Smooth muscle cell of the brain vasculature (primary cell): ENCODE measurements at regions not wholly inside any gene's neighbourhood (a gene's known extent, or its start where the extent isn't known, plus 50 kb on each side); places are given as distances from the start of the nearest gene placed in this dataset.

Experiments used
- DNase-seq: peaks from one replicate; pipeline ENCODE4 v3.0.0-alpha.2; 2012; ENCODE audit warnings: low read depth, low spot score

DNA sequence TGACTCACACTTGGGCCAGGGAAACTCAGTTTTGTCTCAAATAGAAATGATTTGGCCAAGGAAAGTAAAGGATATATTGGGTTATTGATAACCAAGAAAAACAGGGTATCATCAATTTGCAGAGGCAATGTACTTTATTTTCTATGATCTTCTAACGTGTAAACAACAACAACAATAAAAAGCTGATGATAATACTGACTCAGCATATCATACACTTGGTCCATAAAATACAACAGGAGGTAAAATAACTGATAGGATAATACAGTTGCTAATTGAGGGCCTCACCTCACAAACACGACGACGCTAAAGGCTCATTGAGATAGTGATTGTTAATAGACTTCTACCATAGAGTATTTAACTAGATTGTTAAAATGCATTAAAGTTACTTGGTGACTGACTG, 774.0 kb upstream of the NOVA1 start:
- DNase-seq = no peak

DNA sequence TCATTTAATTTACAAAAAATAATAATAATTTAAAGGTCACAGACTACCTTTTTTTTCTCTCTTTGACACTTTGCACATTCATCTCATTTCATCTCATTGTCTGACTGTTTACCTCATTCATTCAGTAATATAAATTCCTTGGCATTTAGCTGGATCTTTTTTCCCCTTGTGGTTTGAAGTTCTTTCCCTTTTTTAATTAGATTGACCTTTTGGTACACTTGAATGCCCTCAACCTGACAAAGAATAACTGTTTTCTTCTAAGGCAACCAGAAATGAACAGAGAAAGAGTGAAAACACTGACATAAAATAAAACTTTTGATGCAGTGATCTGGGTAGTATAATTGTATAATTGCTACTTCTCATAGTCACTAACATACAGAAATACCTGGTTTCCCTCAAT, 774.9 kb upstream of the NOVA1 start:
- no peak for DNase-seq

DNA sequence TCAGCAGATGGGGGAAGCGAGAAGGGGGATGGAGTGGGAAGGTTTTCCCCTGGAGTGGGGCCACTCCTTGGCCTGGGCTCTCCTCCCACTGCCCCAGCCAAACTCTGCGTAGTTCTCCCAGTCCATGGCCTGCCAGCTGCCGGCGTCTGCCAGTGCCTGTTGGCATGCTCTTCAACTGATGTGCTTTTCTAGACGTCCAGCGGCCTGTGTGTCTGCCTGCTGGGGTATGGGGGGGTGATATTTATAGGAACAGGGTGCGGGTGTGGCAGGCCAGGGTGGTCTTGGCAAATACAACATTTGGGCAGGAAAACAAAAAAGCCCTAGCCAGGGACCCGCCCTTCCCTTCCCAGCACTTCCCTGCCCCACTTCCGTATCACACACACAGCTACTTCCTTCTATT, 786.3 kb upstream of the NOVA1 start:
- no peak for DNase-seq

DNA sequence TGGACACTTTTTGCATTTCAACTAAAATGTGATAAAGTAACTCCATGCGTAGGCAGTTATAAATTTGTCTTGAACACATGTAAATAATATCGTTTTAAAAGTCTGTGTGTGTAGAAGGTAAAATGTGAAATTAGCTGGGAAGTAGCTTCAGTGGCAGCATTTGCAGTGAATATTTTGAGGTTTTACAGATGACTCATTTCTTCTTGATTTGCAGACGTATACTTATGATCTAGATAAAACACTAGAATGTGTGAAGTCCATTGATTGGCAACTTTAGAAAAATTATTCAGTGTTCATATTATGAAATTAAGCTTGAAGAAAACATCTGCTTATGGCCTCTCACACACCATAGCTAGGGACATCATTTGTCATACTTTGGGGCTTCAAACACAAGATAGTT, 788.6 kb upstream of the NOVA1 start:
- DNase-seq = no peak

DNA sequence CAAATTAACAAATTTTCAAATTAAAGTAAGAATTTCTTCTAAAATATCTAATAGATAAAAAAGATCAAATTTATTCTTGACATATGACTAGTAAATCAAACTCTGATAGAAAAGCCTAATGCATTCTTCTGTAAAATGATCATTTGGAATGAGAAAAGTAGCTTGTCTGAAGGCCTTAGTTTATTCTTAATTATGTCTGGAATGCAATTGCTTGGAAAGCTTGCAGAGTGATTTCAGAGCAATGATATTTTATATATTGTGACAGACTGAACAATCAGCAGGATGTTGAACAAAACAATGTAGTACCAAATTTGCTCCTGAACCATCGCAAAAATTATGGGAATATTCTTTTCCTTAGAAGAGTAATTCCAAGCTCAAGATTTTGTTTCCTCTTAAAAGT, 789.6 kb upstream of the NOVA1 start:
- no peak for DNase-seq

DNA sequence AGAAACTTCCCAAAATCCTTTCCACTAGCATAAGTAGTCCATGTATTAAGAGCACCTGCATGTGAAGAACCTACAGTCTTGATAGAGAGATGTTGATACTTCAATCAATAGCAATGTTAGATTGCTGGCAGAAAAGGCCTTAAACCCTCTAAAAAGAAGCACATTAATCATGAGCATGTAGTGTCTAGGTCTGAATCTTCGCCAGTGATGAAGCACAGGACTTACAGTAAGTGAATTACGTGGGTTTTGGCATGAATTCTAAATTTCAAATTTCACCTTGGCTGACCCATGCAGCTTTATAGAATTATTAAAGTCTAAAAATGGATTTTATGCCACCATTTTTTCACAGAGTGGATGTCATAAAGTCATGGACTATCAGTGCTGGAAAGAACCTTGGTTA, 791.6 kb upstream of the NOVA1 start:
- no peak for DNase-seq

DNA sequence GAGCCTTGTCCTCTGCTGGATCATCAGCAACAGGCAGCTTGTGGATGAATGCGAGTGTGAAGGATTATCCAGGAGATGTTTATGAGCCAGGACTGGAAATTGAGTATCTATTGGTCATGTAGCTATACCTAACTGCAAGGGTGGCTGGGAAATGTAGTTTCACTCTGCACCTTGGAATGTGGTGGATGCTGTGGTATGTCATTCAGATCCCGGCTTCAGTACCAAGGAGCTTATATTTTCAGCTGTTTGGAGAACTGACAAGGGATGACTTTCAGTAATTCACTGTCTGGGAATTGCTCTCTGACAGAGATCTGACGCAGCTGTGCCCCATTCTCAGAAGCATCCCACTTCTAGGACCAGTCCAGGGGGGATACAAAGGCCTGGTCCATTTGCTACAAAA, 792.3 kb upstream of the NOVA1 start:
- no peak for DNase-seq

DNA sequence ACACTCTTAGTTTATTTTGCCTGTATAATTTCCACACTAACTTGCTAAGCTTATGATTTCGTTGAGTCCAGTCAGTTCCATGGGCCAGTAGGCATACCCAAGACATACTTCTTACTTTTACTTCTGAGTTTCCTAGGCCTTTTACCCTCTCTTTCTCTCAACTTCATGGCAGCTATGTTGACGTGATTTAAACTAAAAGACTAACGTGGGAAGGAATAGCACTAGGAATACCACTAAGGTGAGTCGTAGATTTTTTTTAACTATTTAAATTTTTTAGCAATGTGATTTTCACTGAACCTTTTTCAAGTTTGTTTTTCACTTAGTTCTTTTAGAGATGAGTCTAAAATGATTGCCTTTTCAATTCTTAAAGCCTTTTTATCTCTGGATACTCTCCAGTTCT, 793.5 kb upstream of the NOVA1 start:
- no peak for DNase-seq

DNA sequence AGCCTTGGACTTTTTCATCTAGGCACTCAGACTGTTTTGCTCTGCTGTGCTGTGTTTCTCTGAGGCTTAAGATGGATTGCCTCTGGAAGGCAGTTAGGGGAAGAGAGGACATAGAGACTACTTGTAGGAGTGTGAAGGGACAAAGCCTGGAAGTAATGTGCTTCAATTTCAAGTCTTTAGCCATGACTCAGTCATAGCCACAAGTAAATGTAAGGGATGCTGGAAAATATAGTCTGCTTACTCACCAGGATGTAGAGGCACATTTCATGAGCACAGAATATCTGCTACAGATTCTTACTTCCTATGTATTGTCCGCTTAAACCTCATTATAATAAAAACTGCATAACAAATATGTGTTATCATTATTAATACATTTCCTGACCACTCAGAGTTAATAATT, 794.3 kb upstream of the NOVA1 start:
- DNase-seq = no peak

DNA sequence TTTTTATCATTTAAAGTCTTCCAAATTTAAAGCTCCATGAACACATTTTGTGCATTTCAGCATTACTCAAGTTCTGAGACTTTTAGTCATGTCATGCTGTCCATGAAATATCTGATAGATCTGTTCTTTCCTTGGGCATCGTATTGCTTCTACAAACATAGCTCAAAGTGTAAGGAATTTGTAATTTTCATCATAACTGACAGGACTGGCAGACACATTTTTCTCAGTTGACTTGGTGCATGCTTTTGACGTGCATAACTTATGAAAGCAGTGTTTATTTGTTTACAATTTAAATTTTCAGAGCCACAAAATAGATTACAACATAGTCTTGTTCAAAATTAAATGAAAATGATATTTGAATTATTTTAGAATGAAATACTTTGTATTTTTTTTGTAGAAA, 812.1 kb upstream of the NOVA1 start:
- no peak for DNase-seq

DNA sequence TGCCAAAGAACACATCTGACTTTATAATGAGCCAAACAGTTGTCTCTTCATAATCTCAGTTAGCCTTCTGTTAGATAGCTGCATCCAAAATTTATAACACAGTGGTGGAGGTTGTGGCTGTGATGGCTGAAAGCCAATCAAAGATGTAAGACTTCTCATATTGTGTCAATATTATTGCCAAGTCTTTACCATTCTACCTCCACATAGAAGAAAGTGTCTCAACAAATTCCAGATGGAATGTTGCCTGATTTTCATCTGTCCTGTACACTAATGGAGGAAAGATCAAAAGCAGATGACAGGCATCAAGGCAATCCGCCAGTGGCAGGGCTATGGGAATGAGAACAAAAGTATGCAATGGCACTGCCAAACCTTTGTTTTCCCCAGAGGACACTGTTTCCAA, 813.1 kb upstream of the NOVA1 start:
- DNase-seq = no peak

DNA sequence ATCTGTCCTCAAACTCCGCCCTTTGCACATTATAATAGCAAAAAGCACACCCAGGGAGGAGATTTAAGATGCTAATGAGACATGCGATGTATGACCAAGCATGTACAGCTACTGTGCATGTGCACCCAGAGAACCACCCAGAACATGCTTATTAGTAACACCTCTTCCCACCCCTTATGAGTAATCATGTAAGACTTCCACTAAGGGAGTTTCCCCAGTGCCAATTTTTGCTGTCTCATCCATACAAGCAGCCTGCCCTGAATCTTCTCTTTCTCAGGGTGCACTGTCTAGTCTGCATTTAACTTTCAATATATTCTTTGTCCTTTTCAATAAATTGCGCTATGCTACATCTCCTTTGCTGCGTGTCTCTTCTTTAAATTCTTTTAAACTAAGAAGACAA, 830.0 kb upstream of the NOVA1 start:
- no peak for DNase-seq

DNA sequence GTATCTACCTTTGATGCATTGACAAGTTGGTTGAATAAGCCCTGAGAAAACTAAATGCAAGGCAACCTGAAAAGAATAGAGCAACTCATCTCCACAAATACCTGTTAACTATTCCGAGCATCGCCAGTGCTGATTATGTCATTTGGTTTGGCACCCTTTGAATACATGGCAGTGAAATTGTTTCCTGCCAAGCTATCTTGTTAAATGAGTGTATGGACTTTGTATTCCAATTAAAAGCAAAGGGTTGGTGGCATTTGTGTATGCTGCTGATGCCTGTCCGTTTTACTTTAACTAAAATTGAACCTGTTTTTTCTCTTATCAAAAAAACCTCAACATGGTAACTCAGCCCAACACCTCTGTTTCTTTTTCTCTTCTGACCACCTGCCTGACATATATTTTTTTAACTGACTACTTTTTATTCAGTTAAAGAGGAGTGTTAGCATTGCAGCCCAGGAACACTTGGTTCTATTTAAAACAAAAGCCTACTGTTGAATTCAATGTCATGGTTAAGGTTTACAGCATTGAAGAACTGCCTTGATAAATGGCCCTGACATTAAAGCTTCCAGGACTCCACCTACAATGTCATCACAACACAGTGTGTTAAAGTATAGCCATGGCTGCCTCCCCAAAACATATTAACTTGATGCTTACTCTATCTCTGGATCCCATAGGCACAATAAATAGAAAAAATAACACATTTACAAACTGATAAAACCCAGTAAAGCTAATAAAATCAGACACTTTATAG, 838.3 kb upstream of the NOVA1 start:
- no peak for DNase-seq

DNA sequence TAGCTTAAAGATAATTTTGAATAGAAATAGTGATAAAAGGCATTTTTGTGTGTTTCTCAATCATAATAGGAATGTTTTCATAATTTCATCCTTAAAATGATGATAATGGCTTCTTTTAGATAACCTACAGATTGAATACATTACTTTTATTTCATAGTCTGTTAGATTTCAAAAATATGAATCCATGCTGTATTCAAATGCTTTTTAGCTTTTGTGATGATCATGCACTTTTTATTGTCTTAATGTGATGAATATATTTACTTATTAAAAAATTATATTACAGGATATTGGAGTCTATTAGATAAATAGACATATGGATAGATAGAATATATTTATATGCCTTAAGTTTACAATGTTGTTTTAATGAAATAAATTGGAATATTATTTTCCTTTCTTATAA, 886.8 kb upstream of the NOVA1 start:
- DNase-seq = no peak

DNA sequence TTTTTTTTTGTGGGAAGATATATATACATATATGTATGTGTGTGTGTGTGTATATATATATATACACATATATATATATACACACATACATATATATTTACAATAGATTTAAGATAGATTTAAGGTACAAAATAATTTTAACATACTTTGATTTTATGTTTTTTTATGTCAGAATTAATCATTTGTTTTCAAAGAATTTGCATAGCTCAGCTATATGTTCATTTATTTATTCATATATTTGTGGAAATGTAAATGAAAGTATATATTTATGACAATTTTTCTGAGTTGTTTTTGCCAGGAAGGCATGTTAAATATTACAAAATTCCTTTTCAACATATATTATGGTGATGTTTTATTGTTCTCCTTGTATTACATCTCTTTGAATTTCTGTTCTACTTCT, 887.4 kb upstream of the NOVA1 start:
- no peak for DNase-seq

DNA sequence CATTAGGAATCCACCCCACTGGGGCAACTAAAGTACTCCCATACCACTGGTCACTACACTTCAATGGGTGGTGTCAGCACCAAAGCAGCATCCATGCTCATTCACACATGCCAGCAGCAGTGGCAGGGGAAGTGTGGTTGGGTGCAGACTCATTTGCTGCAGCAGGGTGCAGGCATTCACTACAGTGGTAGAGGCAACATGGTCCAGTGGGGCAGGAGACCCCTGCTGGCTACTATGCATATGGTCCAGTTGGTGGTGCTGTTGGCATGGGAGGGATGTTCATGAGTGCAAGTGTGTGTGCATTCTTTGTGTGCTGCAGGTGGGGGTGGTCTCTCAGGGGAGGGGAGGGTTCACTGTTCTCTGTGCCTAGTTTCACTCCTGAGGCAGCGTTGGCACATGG, 908.4 kb upstream of the NOVA1 start:
- no peak for DNase-seq

DNA sequence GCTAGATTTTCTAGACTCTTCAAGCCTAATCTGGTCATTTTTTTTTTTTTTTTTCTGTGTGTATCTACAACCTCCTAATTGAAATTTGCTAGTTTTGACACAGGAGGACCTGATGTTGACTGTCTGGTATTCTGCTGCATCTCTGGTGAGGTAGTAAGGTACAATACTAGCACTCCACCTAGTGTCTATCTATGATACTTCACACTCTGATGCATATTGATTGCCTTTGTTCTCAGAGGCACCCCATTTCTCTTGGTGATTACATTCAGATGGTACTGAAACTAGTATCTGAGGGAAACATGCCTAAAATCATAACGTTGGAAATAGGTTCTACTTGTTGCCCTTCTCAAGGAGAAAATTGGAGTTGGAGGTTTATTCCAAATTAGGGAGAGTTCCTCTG, 930.5 kb upstream of the NOVA1 start:
- DNase-seq = no peak

DNA sequence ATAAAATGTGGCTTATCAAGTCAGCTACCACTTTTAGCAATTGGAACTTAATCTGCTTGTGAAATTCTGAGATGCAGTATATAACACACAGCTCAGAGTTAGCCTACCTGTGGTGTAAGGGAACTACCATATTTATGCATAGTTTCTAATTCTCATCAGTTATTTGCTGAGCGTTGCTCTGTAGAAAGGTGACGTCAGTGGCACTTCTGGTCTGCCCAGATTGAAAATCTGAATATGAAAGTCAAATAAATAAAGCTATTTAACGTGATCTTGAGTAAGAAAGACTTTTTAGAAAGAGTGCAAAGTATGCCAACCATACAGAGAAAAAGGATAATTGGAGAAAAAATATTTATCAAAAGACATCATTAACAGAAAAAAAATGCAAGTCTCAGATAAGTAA, 938.9 kb upstream of the NOVA1 start:
- DNase-seq = no peak

DNA sequence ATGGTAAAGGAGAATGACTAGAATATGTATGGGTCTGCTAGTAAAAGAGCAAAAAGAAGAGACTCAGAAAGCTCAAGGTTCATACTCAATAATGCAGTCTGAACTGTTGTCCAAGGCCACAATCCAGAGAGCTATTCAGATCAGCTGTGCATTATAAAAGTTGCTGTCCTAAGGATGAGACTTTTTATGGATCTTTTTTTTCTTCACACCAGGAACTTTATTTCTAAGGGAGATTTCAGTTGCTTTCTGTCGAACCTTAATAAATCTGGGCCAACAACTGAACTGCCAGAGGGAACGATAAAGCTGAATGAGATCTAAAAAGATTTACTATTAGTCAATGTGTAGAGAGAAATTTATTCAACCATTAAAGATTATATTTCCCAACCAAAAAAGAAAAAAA, 948.3 kb upstream of the NOVA1 start:
- no peak for DNase-seq

DNA sequence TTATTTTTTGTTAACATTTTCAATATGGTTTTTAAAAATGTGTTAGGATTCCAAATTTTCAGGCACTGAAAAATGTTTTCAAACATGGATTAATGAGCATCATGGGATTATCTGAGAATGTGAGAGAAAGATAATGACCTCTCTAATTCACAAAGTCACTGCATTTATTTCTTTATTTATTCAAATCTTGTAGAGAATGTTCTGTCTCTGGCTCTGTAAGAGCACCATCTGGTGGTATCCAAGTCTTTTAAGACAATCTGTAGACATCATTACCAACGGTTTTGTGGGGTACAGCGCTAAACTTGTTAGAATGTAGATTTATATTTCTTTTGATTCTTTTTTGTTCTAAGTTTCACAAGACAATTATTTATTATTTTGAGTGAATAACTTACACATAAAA, 956.0 kb upstream of the NOVA1 start:
- no peak for DNase-seq

DNA sequence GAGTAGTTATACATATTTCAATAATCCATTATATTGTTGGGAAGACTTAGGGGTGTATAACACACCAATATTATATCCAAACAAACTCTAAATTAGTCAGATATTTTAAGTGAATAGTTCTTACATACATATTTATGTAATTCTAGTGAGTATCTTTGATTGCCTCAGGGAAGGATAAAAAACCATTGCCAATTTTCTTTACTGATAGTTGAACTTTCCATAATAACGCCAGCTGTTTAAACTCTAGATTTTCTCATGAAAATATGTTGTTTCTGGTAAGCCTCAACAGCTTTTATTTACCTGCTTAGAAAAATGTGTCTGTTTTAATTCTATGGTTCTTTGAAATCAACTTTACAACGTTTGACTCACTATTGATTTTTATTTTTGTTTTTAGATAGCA, 959.6 kb upstream of the NOVA1 start:
- DNase-seq = no peak

DNA sequence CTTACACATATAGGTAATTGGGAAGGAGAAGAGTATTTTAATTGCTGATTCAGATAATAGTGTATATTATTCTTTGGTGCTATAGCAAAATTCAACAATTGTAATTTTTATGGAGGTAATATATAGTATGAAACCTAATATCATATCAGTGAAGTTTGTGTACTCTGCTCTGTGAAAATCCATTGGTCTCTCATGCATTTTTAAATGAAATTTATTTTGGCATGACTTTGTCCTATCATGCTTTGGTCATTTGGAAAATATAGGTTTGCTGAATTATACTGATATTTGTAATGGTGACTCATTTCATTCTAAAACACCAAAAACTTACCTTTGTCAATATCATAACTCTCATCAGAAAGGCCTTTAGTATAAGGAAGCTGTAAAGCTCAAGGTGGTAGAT, 962.0 kb upstream of the NOVA1 start:
- DNase-seq = no peak

DNA sequence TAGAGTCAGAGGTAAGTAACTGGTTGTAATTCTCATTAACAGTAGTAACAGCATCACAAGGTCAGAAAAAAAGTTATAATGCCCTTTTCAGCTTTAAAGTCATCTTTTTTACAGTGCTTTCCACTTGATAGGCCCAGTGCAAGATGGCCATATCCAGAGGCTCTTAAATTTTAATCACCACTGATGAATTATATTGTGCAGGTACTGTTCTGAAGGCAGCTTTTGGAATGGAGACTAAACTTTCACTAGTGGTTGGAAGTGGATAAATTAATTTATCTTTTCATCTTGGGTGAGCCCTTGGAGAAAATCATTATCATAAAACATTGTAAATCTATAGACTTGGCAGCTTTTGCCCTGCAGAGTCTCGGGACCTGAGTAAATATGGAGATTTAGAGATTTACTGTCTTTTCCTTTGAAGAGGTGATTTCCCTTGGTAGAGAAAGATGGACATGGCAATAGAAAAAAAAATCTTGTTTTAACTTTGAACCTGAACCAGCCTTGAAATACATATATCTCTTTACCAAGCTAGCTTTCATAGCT, 969.1 kb upstream of the NOVA1 start:
- no peak for DNase-seq

DNA sequence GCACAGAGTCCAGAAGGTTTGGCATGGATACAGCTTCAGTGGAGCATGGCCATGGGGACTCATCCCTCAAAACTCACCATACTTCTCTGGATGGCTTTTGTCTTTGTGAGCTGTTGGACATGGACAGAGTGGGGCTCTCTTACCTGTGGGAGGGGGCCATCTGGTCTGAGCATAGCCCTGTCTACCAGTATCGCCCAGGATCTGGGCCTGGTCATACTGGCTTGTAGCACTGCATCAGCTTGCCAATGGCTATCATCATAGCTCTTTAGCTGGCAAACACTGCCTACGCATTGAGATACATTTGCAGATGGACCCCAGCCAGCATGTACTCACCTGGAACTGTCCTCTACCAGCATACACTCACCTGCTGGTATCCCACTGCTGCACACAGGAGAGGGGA, 975.2 kb upstream of the NOVA1 start:
- DNase-seq = no peak
